ENCODE measurements at regions not wholly inside any gene's neighbourhood (a gene's known extent, or its start where the extent isn't known, plus 50 kb on each side); places are given as distances from the start of the nearest gene placed in this dataset.

DNA sequence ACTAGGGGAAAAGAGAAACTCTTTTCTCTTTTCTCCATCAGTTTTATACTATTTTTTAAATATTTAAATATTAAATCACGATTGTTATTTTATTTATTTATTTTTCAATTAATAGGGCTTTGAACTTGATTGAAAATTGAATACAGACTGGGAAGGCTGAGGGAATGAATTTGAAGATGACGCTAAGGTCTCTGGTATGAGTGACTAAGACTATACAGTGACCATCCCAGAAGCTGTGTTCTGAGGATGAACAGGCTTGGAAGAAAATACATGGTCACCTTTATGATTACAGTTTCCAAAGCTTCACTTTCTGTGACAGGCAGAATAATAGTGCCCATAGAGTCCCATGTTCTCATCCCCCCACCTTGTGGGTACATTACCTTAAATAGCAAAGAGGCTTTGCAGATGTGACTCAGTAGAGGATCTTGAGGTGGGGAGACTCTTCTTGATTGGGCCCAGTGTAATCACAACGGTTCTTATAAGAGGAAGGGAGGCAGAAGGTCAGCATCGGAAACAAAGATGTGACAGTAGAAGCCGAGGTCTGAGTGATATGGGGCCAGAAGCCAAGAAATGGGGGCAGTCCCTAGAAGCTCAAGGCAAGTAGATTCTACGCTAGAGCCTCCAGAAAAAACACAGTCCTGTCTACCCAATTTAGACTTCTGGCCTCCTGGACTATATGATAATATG is 51.0 kb upstream of the LPP start:
- TF ChIP-seq, protein P1, sequence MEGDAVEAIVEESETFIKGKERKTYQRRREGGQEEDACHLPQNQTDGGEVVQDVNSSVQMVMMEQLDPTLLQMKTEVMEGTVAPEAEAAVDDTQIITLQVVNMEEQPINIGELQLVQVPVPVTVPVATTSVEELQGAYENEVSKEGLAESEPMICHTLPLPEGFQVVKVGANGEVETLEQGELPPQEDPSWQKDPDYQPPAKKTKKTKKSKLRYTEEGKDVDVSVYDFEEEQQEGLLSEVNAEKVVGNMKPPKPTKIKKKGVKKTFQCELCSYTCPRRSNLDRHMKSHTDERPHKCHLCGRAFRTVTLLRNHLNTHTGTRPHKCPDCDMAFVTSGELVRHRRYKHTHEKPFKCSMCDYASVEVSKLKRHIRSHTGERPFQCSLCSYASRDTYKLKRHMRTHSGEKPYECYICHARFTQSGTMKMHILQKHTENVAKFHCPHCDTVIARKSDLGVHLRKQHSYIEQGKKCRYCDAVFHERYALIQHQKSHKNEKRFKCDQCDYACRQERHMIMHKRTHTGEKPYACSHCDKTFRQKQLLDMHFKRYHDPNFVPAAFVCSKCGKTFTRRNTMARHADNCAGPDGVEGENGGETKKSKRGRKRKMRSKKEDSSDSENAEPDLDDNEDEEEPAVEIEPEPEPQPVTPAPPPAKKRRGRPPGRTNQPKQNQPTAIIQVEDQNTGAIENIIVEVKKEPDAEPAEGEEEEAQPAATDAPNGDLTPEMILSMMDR (IDR thresholded peaks at IDR 0.05 in 4 of 5, conservative IDR thresholded peaks at IDR 0.05 in 1 of 5), result no peak
- no peak for TF ChIP-seq POLR2A (IDR thresholded peaks at IDR 0.05)
- in situ Hi-C loops (cut with MboI; ENCODE audit: low sequenced_read_pairs in 4 of 4), result no loop called here

DNA sequence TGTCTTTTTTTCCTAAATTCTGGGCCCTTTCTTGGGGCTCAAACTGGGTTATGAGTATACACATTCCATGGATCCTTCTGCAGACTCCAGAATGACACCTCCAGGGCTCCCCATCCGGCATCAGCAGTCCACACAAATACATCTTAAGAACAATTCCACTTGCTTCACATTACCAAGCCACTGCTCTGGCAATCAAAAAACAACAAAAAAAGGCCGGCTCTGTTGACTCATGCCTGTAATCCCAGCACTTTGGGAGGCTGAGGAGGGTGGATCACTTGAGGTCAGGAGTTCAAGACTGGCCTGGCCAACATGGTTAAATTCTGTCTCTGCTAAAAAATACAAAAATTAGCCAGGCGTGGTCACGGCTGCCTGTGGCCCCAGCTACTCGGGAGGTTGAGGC is 49.9 kb upstream of the LPP start:
- intact Hi-C loops (cut with DNase I; ENCODE audit: low total_unique reads), result no loop called here
- H3K4me3 ChIP-seq, result no peak overlapping the region
- in situ Hi-C loops (cut with MboI; ENCODE audit: low sequenced_read_pairs in 4 of 4), result no loop called here
- H3K27ac ChIP-seq, result no peak overlapping the region
- ATAC-seq (no peak), DNase-seq (no peak)
- no peak for TF ChIP-seq POLR2A (IDR thresholded peaks at IDR 0.05)
- TF ChIP-seq, protein P1 (IDR thresholded peaks at IDR 0.05 in 4 of 5, conservative IDR thresholded peaks at IDR 0.05 in 1 of 5), result no peak
- H3K36me3 ChIP-seq, result no peaks in the 10 kb centered on the region
- no peaks in the 10 kb centered on the region for H3K4me1 ChIP-seq
- no peaks in the 10 kb centered on the region for H3K9me3 ChIP-seq
- H3K27me3 ChIP-seq, result no peaks in the 10 kb centered on the region

More for the DNA sequence above, 51.0 kb upstream of the LPP start:
- ATAC-seq, result no peak
- DNase-seq, result no peak
- Histone ChIP-seq H3K27me3 (no peaks in the 10 kb centered on the region), H3K9me3 (no peaks in the 10 kb centered on the region), H3K36me3 (no peaks in the 10 kb centered on the region), H3K4me3 (no peak overlapping the region), H3K4me1 (peaks cover 0 to 2% of the 10 kb centered on the region in 2 donors), H3K27ac (no peak overlapping the region)
- intact Hi-C loops (cut with DNase I; ENCODE audit: low total_unique reads), result no loop called here

Measured in gastrocnemius medialis (tissue), 4 donors.